HUES48 (cell line): ENCODE measurements at regions not wholly inside any gene's neighbourhood (a gene's known extent, or its start where the extent isn't known, plus 50 kb on each side); places are given as distances from the start of the nearest gene placed in this dataset.

Experiments
- H3K27ac ChIP-seq: one replicate; pipeline ENCODE4 v1.7.0; 2013; ENCODE audit warnings: low read depth, low read length, inconsistent platforms
- H3K27me3 ChIP-seq: 2 replicates; pipeline ENCODE4 v1.6.1; 2013; ENCODE audit warnings: mild to moderate bottlenecking, low read length; ENCODE audit not compliant: control insufficient read depth, insufficient read depth
- H3K36me3 ChIP-seq: 2 replicates; pipeline ENCODE4 v1.6.1; 2013; ENCODE audit warnings: low read length; ENCODE audit not compliant: control insufficient read depth, insufficient read depth
- H3K4me1 ChIP-seq: 2 replicates; pipeline ENCODE4 v1.6.1; 2013; ENCODE audit warnings: mild to moderate bottlenecking, low read length; ENCODE audit not compliant: control insufficient read depth, insufficient read depth
- H3K4me3 ChIP-seq: 2 replicates; pipeline ENCODE4 v1.5.1; 2013; ENCODE audit warnings: mild to moderate bottlenecking, low read depth, low read length
- H3K9ac ChIP-seq: 2 replicates; pipeline ENCODE4 v1.6.1; 2013; ENCODE audit warnings: mild to moderate bottlenecking, low read depth, low read length, moderate library complexity
- H3K9me3 ChIP-seq: 2 replicates; pipeline ENCODE4 v1.6.1; 2013; ENCODE audit warnings: low read length; ENCODE audit not compliant: control insufficient read depth, insufficient read depth

- H3K4me1 ChIP-seq = no peaks in the 10 kb centered on the region
- H3K9me3 ChIP-seq = no peaks in the 10 kb centered on the region
- no peaks in the 10 kb centered on the region for H3K27me3 ChIP-seq
- H3K36me3 ChIP-seq = no peaks in the 10 kb centered on the region
- H3K4me3 ChIP-seq = no peak overlapping the region
- H3K27ac ChIP-seq = no peak overlapping the region
- no peak overlapping the region for H3K9ac ChIP-seq
Measured at GRCh38 chr3:124424396-124424795, 305.9 kb upstream of the UMPS start.

- no peak overlapping the region for H3K27ac ChIP-seq
- H3K4me3 ChIP-seq = no peak overlapping the region
- H3K9me3 ChIP-seq = no peaks in the 10 kb centered on the region
- no peaks in the 10 kb centered on the region for H3K4me1 ChIP-seq
- no peak overlapping the region for H3K9ac ChIP-seq
- no peaks in the 10 kb centered on the region for H3K27me3 ChIP-seq
- no peaks in the 10 kb centered on the region for H3K36me3 ChIP-seq
Measured at GRCh38 chr3:124425972-124426371, 304.3 kb upstream of the UMPS start.

- Histone ChIP-seq H3K27me3 (no peaks in the 10 kb centered on the region), H3K4me1 (no peaks in the 10 kb centered on the region), H3K27ac (no peak overlapping the region), H3K9ac (no peak overlapping the region), H3K9me3 (no peaks in the 10 kb centered on the region), H3K4me3 (no peak overlapping the region), H3K36me3 (no peaks in the 10 kb centered on the region)
Measured at GRCh38 chr3:124428372-124429128, 301.7 kb upstream of the UMPS start.

- H3K4me3 ChIP-seq = no peak overlapping the region
- no peaks in the 10 kb centered on the region for H3K4me1 ChIP-seq
- H3K9ac ChIP-seq = no peak overlapping the region
- no peaks in the 10 kb centered on the region for H3K27me3 ChIP-seq
- H3K27ac ChIP-seq = no peak overlapping the region
- H3K36me3 ChIP-seq = no peaks in the 10 kb centered on the region
- H3K9me3 ChIP-seq = no peaks in the 10 kb centered on the region
Measured at GRCh38 chr3:124429129-124429815, 301.0 kb upstream of the UMPS start.

GRCh38 chr3:124431331-124431994 lies 298.8 kb upstream of the UMPS start:
- H3K36me3 ChIP-seq = no peaks in the 10 kb centered on the region
- H3K9ac ChIP-seq = no peak overlapping the region
- no peak overlapping the region for H3K4me3 ChIP-seq
- H3K27me3 ChIP-seq = no peaks in the 10 kb centered on the region
- no peaks in the 10 kb centered on the region for H3K9me3 ChIP-seq
- H3K4me1 ChIP-seq = no peaks in the 10 kb centered on the region
- no peak overlapping the region for H3K27ac ChIP-seq

- no peak overlapping the region for H3K27ac ChIP-seq
- H3K4me3 ChIP-seq = no peak overlapping the region
- no peaks in the 10 kb centered on the region for H3K36me3 ChIP-seq
- H3K4me1 ChIP-seq = peaks cover 6% of the 10 kb centered on the region; the same call in 1 of the 2 replicates
- H3K9ac ChIP-seq = no peak overlapping the region
- H3K9me3 ChIP-seq = no peaks in the 10 kb centered on the region
- no peaks in the 10 kb centered on the region for H3K27me3 ChIP-seq
Measured at GRCh38 chr3:124434176-124434575, 296.1 kb upstream of the UMPS start.

- H3K36me3 ChIP-seq = no peaks in the 10 kb centered on the region
- no peaks in the 10 kb centered on the region for H3K27me3 ChIP-seq
- H3K27ac ChIP-seq = no peak overlapping the region
- H3K4me3 ChIP-seq = no peak overlapping the region
- peaks cover 15% of the 10 kb centered on the region; the same call in 1 of the 2 replicates for H3K4me1 ChIP-seq
- no peaks in the 10 kb centered on the region for H3K9me3 ChIP-seq
- no peak overlapping the region for H3K9ac ChIP-seq
Measured at GRCh38 chr3:124435467-124435866, 294.8 kb upstream of the UMPS start.

GRCh38 chr3:124438813-124439212 lies 291.4 kb upstream of the UMPS start:
- H3K4me3 ChIP-seq = no peak overlapping the region
- H3K27ac ChIP-seq = peak overlapping the region; percentile 41
- H3K4me1 ChIP-seq = peaks cover 20% of the 10 kb centered on the region; the same call in 1 of the 2 replicates
- H3K9ac ChIP-seq = no peak overlapping the region
- H3K9me3 ChIP-seq = no peaks in the 10 kb centered on the region
- H3K27me3 ChIP-seq = no peaks in the 10 kb centered on the region
- H3K36me3 ChIP-seq = no peaks in the 10 kb centered on the region

- Histone ChIP-seq H3K9me3 (no peaks in the 10 kb centered on the region), H3K4me1 (peaks cover 20% of the 10 kb centered on the region; the same call in 1 of the 2 replicates), H3K4me3 (no peak overlapping the region), H3K27me3 (no peaks in the 10 kb centered on the region), H3K9ac (no peak overlapping the region), H3K27ac (no peak overlapping the region), H3K36me3 (no peaks in the 10 kb centered on the region)
Measured at GRCh38 chr3:124439603-124440002, 290.6 kb upstream of the UMPS start.

GRCh38 chr3:124441766-124442165 lies 288.5 kb upstream of the UMPS start:
- peaks cover 20% of the 10 kb centered on the region; the same call in 1 of the 2 replicates for H3K4me1 ChIP-seq
- no peaks in the 10 kb centered on the region for H3K9me3 ChIP-seq
- no peak overlapping the region for H3K9ac ChIP-seq
- H3K27me3 ChIP-seq = no peaks in the 10 kb centered on the region
- H3K36me3 ChIP-seq = no peaks in the 10 kb centered on the region
- H3K27ac ChIP-seq = no peak overlapping the region
- no peak overlapping the region for H3K4me3 ChIP-seq

GRCh38 chr3:124442463-124442862 lies 287.8 kb upstream of the UMPS start:
- no peaks in the 10 kb centered on the region for H3K9me3 ChIP-seq
- H3K9ac ChIP-seq = no peak overlapping the region
- no peaks in the 10 kb centered on the region for H3K27me3 ChIP-seq
- no peak overlapping the region for H3K4me3 ChIP-seq
- H3K4me1 ChIP-seq = peaks cover 20% of the 10 kb centered on the region; the same call in 1 of the 2 replicates
- H3K27ac ChIP-seq = no peak overlapping the region
- no peaks in the 10 kb centered on the region for H3K36me3 ChIP-seq
